Endodermal cell (in vitro differentiated cells): ENCODE measurements at regions not wholly inside any gene's neighbourhood (a gene's known extent, or its start where the extent isn't known, plus 50 kb on each side); places are given as distances from the start of the nearest gene placed in this dataset.

ENCODE experiments used
- DNase-seq: peaks from one replicate; pipeline ENCODE4 v3.0.0-alpha.2; 2017
- H3K27ac ChIP-seq: 2 replicates; pipeline ENCODE4 v1.5.1; 2013; ENCODE audit warnings: mild to moderate bottlenecking, low read depth, low read length, moderate library complexity
- H3K27me3 ChIP-seq: 2 replicates; pipeline ENCODE4 v1.6.1; 2013; ENCODE audit warnings: mild to moderate bottlenecking, low read length, moderate library complexity; ENCODE audit not compliant: insufficient read depth, control insufficient read depth, poor library complexity, severe bottlenecking
- H3K36me3 ChIP-seq: 2 replicates; pipeline ENCODE4 v1.7.0; 2013; ENCODE audit warnings: mild to moderate bottlenecking, low read length, moderate library complexity; ENCODE audit not compliant: control insufficient read depth, insufficient read depth
- H3K4me1 ChIP-seq: one replicate; pipeline ENCODE4 v1.7.0; 2013; ENCODE audit warnings: low read length; ENCODE audit not compliant: control insufficient read depth, insufficient read depth
- H3K4me3 ChIP-seq: 2 replicates; pipeline ENCODE4 v1.5.1; 2013; ENCODE audit warnings: mild to moderate bottlenecking, low read length, moderate library complexity
- H3K9ac ChIP-seq: 2 replicates; pipeline ENCODE4 v1.6.1; 2013; ENCODE audit warnings: mild to moderate bottlenecking, low read length, moderate library complexity; ENCODE audit not compliant: poor library complexity, severe bottlenecking; ENCODE audit errors: extremely low read depth
- H3K9me3 ChIP-seq: 2 replicates; pipeline ENCODE4 v1.6.1; 2013; ENCODE audit warnings: mild to moderate bottlenecking, low read length, moderate library complexity; ENCODE audit not compliant: control insufficient read depth
- H3K27ac Mint-ChIP-seq: 2 replicates; pipeline ENCODE4 v1.8.0; 2020; ENCODE audit warnings: mixed read lengths
- H3K27me3 Mint-ChIP-seq: 2 replicates; pipeline ENCODE4 v1.8.0; 2021; ENCODE audit warnings: mild to moderate bottlenecking, mixed read lengths; ENCODE audit not compliant: insufficient read depth
- H3K36me3 Mint-ChIP-seq: 2 replicates; pipeline ENCODE4 v1.8.0; 2020; ENCODE audit warnings: low read depth, mixed read lengths
- H3K4me1 Mint-ChIP-seq: 2 replicates; pipeline ENCODE4 v1.8.0; 2020; ENCODE audit warnings: mixed read lengths
- H3K4me3 Mint-ChIP-seq: 2 replicates; pipeline ENCODE4 v1.8.0; 2020; ENCODE audit warnings: mild to moderate bottlenecking, moderate library complexity, mixed read lengths
- H3K9me3 Mint-ChIP-seq: 2 replicates; pipeline ENCODE4 v1.8.0; 2020; ENCODE audit warnings: mild to moderate bottlenecking, mixed read lengths
- CTCF ChIP-seq: fragments of 200-600 bp; sonication (generic); conservative IDR thresholded peaks from 2 replicates; pipeline ENCODE4 v1.5.0; 2021; ENCODE audit warnings: antibody characterized with exemption, mild to moderate bottlenecking
- WGBS, 2 experiments: methylation state at CpG; one replicate each; pipeline versions ENCODE4 v1.1.5 to v1.1.7; 2013; ENCODE audit warnings: missing lambda C conversion rate in 2 of 2, mixed read lengths in 1 of 2; ENCODE audit not compliant: insufficient coverage in 1 of 2, insufficient read length in 1 of 2; 5-methylcytosine and 5-hydroxymethylcytosine counted together

- no peaks in the 10 kb centered on the region for H3K9me3 Mint-ChIP-seq
- H3K9ac ChIP-seq, result no peak overlapping the region
- no peak for DNase-seq
- H3K4me1 Mint-ChIP-seq, result peaks cover 5% of the 10 kb centered on the region
- H3K36me3 ChIP-seq, result no peaks in the 10 kb centered on the region
- no peaks in the 10 kb centered on the region for H3K9me3 ChIP-seq
- H3K27ac ChIP-seq, result no peak overlapping the region
- no peak for TF ChIP-seq CTCF
- no peak overlapping the region for H3K27ac Mint-ChIP-seq
- H3K4me1 ChIP-seq, result no peaks in the 10 kb centered on the region
- no peaks in the 10 kb centered on the region for H3K27me3 Mint-ChIP-seq
- H3K4me3 Mint-ChIP-seq, result no peak overlapping the region
- no peaks in the 10 kb centered on the region for H3K27me3 ChIP-seq
- H3K4me3 ChIP-seq, result no peak overlapping the region
- 97 to 100% methylated on average over 1 to 3 of the region's 3 CpGs for WGBS, 2 experiments
- H3K36me3 Mint-ChIP-seq, result no peaks in the 10 kb centered on the region
Observed at GRCh38 chr12:66920205-66920604, 241.3 kb upstream of the GRIP1 start.

- Mint-ChIP-seq H3K27me3 (no peaks in the 10 kb centered on the region), H3K9me3 (no peaks in the 10 kb centered on the region), H3K4me3 (no peak overlapping the region), H3K4me1 (no peaks in the 10 kb centered on the region), H3K36me3 (no peaks in the 10 kb centered on the region), H3K27ac (no peak overlapping the region)
- no peak overlapping the region for H3K9ac ChIP-seq
- no peak for TF ChIP-seq CTCF
- no peaks in the 10 kb centered on the region for H3K4me1 ChIP-seq
- DNase-seq, result no peak
- no peaks in the 10 kb centered on the region for H3K9me3 ChIP-seq
- no peaks in the 10 kb centered on the region for H3K27me3 ChIP-seq
- WGBS, 2 experiments, result 89 to 100% methylated on average over 1 of the region's 1 CpG
- H3K36me3 ChIP-seq, result no peaks in the 10 kb centered on the region
- no peak overlapping the region for H3K4me3 ChIP-seq
- no peak overlapping the region for H3K27ac ChIP-seq
Observed at GRCh38 chr12:66921151-66921550, 242.3 kb upstream of the GRIP1 start.

- no peak overlapping the region for H3K4me3 ChIP-seq
- H3K9ac ChIP-seq, result no peak overlapping the region
- no peaks in the 10 kb centered on the region for H3K27me3 ChIP-seq
- H3K4me1 Mint-ChIP-seq, result no peaks in the 10 kb centered on the region
- H3K36me3 Mint-ChIP-seq, result no peaks in the 10 kb centered on the region
- no peak overlapping the region for H3K27ac Mint-ChIP-seq
- H3K27me3 Mint-ChIP-seq, result no peaks in the 10 kb centered on the region
- H3K27ac ChIP-seq, result no peak overlapping the region
- H3K4me3 Mint-ChIP-seq, result no peak overlapping the region
- no peaks in the 10 kb centered on the region for H3K4me1 ChIP-seq
- no peaks in the 10 kb centered on the region for H3K9me3 Mint-ChIP-seq
- WGBS, 2 experiments, result 91 to 100% methylated on average over 1 to 2 of the region's 2 CpGs
- no peak for DNase-seq
- H3K9me3 ChIP-seq, result no peaks in the 10 kb centered on the region
- TF ChIP-seq CTCF, result no peak
- H3K36me3 ChIP-seq, result no peaks in the 10 kb centered on the region
Observed at GRCh38 chr12:66925083-66925482, 246.2 kb upstream of the GRIP1 start.
